ACHN (cell line): ENCODE measurements at regions not wholly inside any gene's neighbourhood (a gene's known extent, or its start where the extent isn't known, plus 50 kb on each side); places are given as distances from the start of the nearest gene placed in this dataset.

ENCODE experiments used
- DNase-seq: peaks from one replicate; pipeline ENCODE4 v3.0.0-alpha.2; 2015
- in situ Hi-C: cut with HindIII; loops from 2 replicates; pipeline ENCODE4 v1.10.0; 2017; ENCODE audit warnings: low sequenced_read_pairs, low pct_ligation_motif_present, low pct_unique_long_range_greater_than_20kb

DNA sequence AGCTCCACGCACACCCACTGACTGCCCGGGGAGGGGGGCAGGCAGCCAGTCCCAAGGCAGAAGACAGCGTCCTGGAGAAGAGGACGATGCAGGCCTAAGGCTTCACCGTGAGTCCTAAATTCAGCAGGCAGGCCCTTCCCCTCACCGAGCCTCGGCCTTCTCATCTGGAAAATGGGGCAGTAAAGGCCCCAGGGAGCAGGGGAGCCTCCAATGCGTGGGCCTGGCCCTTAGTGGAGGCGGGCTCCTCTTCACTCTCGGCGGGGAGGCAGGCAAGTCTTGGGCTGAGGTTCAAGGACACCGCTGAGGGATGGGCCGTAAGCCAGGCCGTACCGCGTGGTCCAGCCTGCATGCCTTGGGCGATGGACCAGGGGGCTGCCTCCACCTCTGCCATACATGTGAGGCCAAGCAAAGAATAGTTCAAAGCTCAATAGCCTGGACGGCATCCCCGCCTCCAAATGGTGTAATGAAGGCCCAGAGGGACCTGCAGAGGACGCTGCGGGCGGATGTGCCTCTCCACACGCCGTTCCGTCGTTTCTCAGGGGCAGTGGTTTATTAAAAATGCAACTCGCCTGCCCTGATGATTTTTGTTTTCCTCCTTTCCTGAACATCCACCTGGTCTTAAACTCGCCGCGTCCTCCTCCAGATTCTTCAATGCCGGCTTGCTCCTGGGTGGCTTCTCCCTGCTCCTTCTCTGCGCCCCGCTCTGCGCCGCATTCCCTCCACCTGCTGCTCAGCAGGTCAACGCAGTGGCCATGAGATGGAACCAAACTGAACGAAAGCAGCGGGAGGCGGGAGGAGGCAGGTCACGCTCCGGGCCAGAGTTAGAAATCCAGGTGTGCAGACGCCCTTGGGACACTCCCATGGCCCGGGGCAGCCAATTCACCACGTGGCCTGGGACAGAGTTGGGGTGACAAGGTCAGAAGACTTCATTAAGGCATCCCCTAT is 627.8 kb downstream of the TBC1D22A start:
- in situ Hi-C loops: no loop called here
- no peak for DNase-seq

DNA sequence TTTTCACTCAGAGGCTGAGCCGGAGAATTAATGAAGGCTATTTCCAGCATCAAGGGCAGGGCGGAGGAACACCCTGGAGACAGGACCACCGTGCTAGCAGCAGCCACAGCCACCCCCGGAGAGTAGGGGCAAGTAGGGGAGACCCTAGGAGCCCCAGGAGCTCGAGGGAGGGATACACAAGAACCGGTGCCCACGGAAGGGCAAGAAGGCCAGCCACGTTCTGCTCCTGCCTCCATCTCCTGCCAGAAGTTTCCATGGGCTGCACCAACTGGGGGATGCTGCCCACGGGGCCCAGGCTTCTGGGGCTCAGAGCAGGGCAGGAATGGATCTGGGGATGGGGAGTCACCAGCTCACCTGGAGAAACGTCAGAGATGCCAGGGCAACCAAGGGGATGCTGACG is 626.8 kb downstream of the TBC1D22A start:
- in situ Hi-C loops: no loop called here
- no peak for DNase-seq

DNA sequence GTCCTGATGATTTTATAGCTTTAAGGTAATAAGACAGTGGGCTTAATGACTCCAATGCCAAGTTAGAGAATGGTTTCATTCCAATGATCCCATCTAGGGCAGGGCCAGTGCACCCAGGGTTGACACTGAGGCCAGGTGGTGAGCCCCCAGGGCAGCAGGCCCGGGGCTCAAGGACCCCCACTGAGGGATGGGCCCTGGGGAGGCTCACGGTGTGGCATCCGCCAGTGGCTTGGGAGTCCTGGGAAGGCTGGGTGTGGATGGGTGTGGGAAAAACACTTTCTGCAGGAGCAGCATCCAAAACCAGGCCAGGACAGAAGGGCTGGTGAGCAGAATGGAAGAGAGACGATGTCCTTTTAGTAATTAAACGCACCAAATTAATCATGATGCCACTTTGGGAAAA is 626.3 kb downstream of the TBC1D22A start:
- no peak for DNase-seq
- in situ Hi-C loops: no loop called here

DNA sequence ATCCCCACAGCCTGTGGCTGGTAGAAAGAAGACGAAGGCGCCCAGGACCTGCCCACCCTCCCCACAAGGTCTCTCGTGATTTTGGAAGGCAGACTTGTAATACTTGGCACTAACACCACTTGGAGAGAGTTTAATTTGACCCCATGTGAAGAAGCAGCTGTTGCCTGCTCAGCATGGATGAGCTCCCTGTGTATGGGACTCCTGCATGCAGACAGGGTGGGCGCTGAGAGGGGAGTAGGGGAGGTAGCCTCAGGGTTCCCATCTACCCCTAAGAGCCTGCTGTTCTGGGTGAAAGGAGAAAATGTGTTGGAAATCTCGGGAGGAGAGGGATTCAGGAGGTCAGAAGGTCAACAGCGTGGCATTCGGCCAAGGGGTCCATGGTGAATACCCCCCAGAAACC is 625.9 kb downstream of the TBC1D22A start:
- in situ Hi-C loops: no loop called here

DNA sequence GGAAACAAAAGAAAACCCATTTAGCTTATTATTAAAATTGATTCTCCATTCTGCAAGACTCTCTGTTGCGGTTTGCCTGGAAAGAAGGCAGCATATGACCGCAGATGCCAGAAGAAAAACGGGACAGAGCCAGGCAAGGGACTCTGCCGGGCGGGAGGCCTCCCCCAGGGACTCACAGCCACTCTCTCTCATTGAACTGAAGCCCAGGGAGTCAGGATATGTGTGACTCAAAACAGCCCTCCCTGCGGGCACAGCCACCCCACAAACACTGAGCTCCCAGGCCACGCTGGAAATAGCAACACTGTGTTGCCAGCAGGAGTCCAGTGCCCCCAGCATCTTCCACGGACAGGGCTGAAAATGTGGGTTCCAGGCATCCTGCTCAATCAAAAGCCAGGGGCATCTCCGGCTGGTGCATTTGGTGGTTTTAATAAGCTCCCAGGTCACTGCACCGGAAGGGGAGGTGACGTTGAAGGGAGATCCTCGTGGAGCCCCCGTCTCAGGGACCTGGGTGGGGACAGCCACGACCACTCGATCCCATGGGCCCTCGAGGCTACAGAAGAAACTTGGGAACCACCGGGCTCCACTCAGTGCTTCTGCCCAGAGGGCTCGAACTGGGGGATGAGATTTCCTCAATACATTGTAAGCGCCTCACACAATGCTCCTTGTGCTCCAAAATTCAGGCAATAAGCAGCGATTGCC is 624.5 kb downstream of the TBC1D22A start:
- no peak for DNase-seq
- in situ Hi-C loops: no loop called here

More for the DNA sequence above, 625.9 kb downstream of the TBC1D22A start:
- DNase-seq: no peak

DNA sequence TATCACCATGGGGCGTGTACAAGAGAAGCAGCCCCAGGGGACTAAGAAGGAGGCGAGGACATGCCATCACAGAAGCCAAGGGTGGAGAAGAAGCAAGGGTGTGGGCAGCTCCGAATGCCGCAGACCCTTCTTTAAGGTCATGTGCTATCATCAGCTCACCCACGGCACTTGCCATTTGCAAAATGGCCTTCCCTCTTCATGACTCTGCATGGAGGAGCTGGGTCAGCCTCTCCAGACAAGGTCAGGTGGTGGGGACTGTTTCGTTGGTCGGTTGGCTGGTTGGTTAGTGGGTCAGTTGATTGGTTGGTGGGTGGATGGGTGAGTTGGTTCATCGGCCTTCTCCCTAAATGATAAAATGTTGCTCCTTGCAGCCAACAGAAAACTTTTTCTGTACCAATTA is 622.5 kb downstream of the TBC1D22A start:
- DNase-seq: no peak
- in situ Hi-C loops: no loop called here

DNA sequence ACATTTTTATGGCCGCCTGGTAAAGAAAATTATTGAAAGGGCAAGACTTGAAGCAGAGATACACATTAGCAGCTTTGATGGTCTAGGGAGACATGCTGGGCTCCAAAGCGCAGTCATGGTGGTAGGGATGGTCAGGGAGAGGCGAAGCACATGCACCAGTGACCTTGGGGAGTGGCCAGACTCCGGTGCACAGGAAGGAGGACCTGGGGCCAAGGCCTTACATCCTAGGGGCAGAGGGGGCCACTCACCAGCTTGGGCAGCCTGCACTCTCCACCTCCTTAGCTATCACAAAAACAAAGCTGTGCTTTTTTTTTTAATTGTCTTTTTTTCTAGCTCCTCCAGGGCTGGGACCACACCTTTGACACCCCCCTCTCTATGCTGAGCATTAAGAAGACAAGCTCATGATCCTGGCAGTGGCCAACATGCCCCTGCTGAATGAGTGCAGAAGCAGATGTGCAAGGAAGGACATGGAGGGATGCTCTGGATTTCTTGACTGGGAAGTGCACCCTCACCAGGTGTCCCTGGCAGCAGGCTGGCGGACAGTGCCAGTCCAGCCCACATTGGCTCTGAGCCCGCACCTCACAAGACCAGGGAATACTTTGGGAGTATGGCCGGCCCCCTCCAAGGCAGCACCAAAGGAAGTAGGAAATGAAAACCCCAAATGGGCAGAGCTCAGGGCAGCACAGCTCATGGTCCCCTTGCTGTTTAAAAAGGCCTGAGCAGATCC is 619.9 kb downstream of the TBC1D22A start:
- DNase-seq: no peak
- in situ Hi-C loops: no loop called here

DNA sequence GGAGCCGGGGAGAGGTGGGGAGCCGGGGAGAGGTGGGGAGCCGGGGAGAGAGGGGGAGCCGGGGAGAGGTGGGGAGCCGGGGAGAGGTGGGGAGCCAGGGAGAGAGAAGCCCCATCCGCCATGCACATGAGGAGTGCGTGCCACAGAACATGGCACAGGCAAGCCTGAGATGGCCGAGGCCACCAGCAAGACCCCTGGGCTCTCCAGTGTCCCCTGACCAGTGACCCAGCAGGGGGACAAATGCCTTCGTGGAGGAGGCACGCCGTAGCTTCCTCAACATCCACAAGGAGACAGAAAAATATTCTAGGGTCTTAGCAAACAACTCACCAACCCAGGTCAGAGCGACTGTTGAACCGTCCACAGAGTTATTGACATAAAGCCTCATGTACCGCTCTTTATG is 618.8 kb downstream of the TBC1D22A start:
- no peak for DNase-seq
- in situ Hi-C loops: no loop called here

DNA sequence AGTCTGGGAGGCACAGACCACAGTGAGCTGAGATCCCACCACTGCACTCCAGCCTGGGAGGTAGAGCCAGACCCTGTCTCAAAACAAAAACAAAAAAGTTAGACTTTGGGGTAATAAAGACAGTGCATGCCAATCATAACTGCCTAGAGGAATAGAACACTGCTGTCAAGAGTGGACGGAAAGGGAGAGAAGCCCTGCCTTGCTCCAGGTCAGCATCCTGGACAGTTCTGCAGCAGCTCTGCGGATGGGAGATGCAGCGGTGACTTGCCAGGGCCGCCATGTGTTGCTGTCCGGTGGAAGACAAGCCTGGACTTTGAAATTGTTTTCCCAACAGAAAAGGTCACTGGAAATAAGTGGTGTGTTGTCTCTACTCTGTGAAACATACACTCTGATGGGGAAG is 618.2 kb downstream of the TBC1D22A start:
- in situ Hi-C loops: no loop called here
- no peak for DNase-seq

DNA sequence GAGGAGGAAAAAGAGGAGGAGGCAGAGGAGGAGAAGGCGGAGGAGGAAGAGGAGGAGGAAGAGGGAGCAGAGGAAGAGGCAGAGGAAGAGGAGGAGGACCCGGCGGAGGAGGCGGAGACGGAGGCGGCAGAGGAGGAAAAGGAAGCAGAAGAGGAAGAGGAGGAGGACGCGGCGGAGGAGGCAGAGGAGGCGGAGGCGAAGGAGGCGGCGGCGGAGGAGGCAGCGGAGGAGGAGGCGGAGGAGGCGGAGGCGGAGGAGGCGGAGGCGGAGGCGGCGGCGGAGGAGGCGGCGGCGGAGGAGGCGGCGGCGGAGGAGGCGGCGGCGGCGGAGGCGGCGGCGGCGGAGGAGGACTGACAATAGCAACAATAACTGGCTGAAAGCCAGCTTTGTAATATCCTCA is 616.6 kb downstream of the TBC1D22A start:
- in situ Hi-C loops: no loop called here

DNA sequence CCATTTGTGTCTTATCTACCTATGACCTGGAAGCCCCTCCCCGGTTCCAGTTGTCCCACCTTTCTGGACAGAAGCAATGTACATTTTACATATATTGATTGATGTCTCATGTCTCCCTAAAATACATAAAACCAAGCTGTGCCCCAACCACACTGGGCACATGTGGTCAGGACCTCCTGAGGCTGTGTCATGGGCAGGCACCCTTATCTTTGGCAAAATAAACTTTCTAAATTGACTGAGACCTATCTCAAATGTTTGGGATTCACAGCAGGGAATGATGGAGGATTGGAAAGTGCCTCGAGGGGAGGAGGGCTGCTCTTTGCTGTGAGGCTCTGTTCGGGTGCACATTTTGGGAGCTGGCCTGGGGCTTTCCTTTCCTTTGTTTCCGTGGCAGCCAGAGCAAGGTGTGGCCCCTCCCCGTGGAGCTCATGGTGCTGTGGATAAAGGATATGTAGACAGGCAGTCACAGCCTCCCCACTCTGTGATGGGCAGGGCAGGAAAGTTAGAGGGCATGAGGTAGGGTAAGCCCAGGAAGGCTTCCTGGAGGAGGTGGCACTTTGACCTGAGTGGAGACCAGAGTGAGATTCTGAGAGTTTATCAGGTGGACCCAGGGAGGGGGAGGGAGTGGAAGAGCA is 615.6 kb downstream of the TBC1D22A start:
- DNase-seq: no peak
- in situ Hi-C loops: no loop called here

More for the DNA sequence above, 616.6 kb downstream of the TBC1D22A start:
- DNase-seq: no peak

DNA sequence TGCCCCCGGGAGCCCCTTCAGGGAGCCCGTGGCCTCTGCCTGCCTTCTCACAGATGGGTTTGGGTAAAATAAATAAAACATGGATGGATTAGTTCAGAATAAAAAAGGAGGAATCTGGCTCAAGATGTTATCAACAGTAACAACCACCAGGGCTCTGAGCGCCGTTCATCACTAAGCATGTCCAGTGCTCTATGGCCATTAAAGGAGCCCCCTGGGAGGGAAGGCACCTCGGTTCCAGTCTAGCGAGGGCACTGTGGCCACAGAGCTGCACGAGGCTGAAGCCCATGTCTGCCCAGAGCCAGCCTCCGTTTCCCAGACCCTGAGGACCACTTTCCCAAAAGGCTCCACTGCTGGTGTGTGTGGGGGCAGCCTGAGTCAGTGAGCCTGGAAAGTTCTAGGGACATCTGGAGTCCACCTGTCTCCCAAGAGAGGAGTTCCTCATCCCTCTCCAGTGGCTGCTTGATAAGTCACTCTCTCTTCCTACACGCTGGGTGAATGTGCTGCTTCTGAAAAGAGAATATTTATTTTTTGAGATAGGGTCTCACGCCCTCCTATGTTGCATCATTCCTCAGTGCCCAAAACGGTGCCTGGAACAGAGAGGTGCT is 614.6 kb downstream of the TBC1D22A start:
- in situ Hi-C loops: no loop called here
- DNase-seq: no peak

DNA sequence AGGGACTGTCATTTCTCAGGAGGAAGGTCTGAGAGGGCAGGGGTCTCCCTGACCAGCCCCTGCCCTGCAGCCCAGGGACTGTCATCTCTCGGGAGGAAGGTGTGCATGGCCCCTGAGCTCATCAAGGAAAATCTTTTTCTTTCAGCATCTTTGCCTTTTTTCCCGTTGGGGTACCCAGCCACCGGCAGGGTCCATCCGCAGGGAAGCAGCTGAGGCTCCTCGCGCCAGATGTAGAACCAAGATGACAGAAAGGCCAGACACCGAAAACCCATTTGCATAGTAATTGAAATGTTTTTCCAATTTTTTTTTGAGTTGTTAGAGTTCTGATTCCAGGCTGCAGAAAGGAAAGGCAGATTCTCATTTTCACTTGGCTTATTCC is 613.9 kb downstream of the TBC1D22A start:
- in situ Hi-C loops: no loop called here
- no peak for DNase-seq

DNA sequence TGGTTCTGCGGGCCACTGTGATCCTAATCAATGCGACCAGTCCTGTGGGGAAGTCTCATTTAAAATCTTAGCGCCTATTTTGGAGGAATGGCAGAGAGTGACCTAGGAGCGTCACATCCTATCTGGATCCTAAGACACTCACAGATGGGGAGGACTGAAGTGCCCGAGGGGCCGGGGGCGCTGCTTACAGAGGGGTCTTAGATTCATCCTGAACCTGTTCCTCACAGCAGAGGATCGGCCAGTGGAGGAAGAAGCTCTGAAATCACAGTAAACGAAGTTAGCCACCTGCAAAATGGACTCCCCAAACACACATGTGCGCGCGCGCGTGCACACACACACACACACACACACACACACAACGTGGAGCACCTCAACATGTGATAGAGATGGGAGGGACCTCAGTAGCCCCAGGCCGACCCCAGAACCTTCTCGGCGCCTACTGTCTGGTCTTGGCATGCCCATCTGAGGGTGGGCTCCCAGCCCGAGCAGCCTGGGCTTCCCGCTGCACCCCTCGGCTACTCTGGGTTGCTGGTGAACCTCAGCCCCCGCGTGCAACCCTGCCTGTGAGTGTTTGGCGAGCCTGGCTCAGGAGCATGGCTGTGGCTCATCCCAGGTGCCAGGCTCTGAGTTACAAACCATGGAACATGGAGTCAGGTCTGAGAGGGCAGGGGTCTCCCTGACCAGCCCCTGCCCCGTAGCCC is 613.3 kb downstream of the TBC1D22A start:
- in situ Hi-C loops: no loop called here
- DNase-seq: no peak

DNA sequence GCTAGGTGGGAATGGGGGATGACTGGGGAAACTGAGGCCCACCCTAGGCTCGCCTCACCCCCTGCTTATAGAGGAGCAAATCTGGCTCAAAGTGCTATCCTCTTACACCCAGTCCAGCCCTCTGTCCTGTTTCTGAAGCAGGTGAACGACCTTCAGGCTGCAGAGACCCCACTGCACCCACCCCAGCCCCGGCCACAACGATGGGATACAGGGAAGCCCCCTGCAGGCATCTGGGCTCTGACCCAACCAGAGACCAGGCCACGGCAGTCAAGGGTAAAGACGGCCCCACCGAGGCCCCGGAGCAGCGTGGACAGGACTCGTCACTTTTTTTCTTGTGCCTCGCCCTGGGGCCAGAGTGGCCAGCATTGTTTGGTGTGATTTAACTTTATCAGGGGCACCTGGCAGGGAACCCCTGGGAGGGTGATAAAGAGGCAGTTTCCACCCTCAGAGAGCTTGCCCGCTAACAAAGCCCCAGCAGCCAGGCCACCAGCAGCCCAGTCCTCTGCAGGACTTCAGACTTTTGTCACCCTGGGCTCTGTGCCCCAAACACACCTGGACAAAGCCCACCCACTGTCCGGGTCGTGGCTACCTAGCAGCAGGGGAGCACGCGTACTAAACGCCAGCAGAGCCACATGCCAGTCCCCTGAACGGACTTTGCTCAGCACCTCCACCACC is 612.6 kb downstream of the TBC1D22A start:
- in situ Hi-C loops: no loop called here
- DNase-seq: no peak

DNA sequence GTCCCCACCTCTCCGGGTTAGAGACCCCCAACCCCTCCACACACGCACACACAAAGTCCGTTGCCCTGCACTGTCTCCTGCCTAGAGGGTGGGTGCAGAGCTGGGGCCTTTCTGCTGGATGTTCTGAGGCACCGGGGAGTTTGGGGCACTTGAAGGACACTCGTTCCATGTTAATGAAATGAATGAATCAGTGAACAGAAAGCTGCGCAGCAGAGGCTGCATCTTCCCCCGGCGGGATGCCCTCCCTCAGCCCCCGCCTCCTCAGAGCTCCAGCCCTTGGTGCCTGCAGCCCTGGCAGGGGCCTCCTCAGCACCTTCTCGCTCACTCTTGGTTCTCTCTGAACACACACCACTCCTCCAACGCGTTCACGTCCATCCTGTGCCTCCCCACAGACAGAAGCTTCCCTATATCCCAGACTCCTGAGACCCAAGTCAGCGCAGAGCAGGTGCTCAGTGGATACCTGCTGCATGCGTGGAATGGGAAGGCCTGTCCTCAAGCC is 611.9 kb downstream of the TBC1D22A start:
- in situ Hi-C loops: no loop called here
- DNase-seq: no peak

DNA sequence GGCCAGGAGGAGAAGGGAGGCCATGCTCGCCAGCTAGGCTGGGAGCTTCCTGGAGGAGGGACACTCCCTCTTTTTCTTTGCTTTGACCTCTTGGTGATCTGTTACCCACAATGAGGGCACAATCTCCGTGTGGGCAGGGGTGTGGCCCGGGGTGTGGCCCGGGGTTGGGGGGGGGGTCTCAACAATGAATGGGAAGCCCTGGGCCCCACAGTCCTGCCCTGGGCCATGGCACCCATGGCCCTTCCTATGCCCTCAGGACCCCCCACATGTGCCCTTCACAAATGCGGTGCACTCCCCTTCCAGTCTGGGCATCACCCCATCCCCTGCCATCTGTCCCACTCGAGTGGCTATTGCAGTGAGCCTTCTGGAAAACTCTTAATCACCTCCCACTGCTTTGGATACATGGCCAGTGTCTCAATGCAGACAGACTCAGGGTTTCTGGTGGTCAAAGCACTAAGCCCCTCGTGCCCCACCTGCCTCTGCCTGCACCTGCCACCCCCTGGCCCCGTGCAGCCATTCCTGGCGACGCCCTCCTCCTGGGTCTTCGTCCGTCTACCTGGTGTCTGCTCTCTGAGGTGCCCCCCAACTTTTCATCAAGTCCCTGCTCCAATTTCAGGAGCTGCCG is 611.3 kb downstream of the TBC1D22A start:
- no peak for DNase-seq
- in situ Hi-C loops: no loop called here
